Hematopoietic multipotent progenitor cell treated with erythropoietin and hydrocortisone succinate and interleukin-3 and kit ligand, for 17 days (in vitro differentiated cells): ENCODE measurements at regions not wholly inside any gene's neighbourhood (a gene's known extent, or its start where the extent isn't known, plus 50 kb on each side); places are given as distances from the start of the nearest gene placed in this dataset.

Experiments used
- DNase-seq: peaks from one replicate; pipeline ENCODE4 v3.0.0-alpha.2; 2015; ENCODE audit warnings: low spot score

DNA sequence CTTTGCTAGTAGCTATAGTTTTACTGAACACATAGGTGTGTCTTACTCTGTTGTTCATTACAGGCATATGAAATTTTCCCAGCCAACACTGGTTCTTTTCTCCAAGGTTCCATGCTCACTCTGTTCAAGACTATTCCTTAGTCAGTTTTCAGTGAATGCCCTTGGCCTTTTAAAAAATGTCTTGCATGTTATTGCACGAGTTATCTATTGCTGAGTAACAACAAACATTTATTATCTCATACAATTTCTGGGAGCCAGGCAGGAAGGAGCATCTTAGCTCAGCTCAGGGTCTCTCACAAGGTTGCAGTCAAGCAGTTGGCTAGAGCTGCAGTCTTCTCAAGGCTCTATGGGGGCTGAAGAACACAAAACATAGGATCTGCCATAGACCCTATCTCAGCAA is 223.5 kb downstream of the BTG1 start:
- no peak for DNase-seq

DNA sequence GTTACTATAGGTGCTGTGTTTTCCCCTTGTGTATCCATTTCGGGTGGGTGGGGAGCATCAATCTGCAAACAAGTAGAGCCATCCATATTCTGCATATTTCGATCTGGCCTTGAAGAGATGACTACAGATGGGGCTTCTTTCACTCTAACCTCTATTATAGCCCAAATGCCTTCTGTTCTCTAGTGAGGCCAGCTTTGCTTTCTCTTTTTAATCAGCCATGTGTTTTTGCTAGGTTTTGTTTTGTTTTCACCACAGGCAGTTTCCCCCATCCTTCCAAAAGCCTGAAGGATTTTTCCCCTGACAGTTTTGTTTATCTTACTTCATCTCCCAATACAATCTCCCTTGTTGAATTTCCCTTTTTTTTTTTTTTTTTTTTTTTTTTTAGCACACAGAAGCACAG is 224.1 kb downstream of the BTG1 start:
- DNase-seq: no peak

DNA sequence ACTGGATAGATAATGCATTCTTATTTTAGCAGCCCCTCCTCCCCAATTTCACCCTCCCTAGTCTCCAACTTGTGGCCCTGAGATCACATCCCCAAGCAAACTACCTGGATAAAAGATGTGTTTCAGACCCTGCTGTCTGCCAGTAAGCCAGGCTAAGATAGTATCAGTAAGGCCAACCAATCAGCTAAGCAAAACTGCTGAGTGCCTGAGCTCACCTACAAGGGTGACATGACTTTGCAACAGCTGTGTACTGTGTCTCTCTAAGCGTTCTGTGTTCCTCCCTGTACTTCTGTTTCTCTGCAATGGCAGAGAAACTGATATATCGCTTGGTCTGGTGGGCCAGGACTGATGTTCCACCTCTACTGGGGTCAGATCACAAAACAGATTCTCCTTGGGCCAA is 224.9 kb downstream of the BTG1 start:
- DNase-seq: no peak

DNA sequence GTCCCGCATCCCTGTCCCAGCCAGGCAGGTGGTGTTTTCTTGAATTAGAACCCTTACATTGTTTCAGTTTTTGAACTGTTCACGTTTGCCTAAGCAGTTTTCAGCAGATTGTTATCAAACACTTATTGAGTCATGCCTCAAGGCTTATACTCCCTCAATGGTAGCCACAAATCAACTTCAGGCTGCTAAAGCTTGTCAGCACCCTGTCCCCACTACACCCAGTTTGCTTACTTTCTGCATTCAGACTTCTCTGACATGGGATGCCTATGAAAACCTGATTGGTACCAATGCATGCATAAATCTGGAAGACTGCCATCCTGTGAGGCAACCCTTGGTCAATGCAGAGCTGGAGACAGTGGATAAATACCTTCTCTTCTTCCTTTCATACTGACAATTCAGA is 225.4 kb downstream of the BTG1 start:
- no peak for DNase-seq

DNA sequence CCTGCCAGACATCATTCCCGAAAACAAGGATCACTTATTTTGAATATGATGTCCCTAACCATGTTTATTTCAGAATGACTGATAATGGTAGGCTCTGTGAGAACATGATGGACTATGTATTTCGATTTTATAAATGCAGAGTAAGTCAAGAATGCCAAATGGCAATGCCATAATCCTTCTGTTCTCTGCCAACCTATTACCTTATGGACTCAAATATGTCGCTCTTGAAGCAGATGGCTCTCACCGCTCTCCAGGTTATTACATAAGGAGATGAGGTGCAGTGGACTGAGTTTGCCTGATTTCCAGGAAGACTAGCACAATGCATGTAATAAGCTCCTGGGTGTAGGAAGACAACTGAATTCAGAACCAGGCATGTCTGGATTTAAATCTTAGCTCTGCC is 227.2 kb downstream of the BTG1 start:
- DNase-seq: no peak

DNA sequence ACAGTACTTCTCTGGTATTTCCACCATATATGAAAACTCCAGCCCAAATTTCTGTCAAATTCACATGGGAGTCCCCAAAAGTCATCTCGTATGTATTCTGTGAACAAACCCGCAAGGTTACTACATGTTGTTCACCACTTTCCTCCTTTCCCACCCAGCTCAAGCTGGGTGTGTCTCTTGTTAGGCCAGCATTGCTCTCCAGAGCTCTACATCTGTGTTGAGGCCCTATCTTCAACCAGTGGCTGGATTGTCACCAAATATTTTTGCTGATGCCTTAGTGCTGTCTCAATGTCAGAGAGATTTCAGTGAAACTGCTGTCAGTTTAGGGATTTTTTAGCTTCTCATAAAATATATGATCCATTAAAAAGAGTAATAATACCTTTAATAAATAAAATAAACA is 230.9 kb downstream of the BTG1 start:
- no peak for DNase-seq

DNA sequence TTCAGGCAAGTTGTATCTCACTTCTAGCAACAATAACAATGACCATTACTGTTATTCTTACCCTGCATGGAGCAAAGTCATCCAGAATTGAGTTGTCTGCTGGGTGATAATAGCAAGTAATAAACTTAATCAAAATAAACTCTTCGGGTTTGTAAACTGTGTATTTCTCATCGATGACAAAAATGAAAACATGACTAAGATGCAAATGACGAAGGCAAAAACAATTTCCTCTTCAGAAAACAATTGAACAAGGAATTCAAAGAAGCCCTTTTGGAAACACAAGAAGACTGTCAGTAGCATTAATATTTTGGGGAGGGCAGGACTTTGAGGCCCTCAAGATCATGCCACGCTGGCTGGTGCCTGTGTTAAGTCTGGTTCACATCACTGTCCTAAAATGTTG is 232.0 kb downstream of the BTG1 start:
- no peak for DNase-seq

DNA sequence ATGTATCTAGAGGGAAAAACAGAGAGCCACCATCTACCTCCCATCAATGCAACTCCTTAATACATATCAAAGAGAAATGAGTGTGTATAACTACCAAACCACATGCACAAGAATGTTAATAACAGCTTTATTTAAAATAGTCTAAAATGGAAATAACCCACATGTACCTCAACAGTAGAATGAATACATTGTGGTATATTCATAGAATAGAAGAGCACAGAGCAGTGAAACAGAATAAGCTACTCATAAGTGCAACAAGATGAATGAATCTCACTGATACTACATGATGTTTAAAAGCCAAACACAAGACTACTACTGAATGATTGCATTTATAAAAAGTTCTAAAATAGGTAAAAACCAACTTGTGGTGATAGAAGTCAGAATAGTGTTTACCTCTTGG is 232.5 kb downstream of the BTG1 start:
- no peak for DNase-seq

DNA sequence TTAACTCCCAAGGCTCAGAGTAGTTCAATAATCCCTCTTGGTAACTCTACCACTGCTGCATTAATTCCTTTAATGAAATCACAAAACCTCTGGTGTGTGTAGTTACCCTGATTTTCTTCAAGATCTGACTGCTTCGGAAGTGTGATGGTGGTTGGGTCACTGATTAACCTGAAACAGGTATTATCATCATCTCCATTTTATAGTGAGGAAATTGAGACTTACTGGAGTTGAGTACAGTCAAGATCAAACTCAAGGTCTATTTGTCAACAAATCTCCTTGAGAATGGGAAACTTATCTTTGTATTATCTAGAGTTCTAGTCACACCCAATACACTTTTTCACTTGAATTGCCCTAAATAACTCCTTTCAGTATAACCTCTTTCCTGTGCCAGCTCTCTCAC is 233.5 kb downstream of the BTG1 start:
- no peak for DNase-seq

DNA sequence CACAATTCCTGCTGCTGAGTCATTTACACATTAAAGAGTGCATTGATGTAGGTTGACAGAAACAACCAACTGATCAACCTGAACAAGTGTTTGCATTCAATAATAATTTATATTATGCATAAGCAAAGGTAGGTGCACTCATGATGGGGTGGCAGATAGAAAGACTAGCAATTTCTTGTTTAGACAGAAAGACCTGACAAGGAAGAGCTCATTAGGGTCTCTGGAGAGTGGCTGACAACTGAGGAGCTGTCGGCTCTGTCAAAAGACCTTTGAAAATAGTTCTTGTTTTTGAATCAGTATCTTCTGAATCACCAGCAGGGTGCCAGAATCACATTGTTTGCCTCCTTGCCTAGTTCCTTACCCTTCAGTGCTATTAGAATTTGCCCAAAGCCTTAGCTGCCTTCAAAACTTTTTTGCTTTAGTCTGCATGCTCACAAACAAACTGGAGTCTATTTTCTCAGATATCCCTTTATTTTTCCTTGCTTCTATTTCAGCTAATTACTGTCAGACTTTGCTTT is 234.7 kb downstream of the BTG1 start:
- DNase-seq: no peak

DNA sequence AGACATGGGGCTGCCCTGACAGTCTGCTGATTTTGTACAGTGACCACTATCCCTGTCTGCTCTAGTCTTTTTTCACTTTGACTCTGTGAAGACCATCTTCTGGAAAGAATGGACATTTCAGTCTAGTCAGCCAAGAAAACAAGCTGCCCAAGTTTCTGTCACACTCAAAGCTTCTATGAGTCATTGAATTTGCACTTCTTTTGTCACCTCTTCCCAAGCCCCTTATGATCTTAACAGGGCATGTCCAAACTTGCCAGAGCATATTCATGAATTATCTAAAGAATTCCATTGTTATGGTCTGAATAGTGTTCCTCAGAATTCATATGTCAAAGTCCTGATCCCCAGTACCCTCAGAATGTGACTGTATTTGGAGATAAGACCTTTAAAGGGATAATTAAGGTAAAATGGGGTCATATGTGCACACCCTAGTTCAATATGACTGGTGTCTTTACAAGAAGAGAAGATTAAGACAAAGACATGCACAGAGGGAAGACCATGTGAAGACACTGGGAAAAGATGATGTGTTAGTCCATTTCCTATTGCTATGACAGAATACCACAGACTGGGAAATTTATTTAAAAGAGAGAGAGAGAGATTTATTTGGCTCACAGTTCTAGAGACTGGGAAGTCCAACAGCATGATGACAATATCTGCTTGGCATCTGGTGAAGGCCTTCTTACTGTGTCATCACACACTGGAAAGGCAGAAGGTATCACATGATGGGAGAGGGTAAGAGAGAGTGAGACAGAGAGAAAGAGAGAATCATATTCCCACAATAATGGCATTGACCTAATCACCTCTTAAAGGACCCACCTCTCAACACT is 242.6 kb downstream of the BTG1 start:
- no peak for DNase-seq

DNA sequence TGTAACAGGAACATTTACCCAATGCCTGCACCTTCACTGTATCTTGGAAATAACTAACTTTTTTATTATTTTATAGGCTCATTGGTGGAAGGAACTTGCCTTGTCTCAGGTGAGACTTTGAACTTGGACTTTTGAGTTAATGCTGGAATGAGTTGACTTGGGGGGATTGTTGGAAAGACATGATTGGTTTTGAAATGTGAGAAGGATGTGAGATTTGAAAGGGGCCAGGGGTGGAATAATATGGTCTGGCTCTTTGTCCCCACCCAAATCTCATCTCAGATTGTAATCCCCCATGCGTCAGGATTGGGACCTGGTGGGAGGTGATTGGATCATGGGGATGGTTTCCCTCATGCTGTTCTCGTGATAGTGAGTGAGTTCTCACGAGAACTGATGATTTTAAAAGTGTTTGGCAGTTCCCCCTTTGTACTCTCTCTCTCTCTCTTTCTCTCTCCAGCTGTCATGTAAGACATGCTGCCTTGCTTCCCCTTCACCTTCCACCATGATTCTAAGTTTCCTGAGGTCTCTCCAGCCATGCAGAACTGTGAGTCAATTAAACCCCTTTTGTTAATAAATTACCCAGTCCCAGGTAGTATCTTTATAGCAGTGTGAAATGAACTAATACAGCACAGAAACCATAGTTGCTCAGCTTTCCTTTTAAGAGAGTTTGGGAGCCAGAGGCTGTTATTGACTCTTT is 244.1 kb downstream of the BTG1 start:
- no peak for DNase-seq

DNA sequence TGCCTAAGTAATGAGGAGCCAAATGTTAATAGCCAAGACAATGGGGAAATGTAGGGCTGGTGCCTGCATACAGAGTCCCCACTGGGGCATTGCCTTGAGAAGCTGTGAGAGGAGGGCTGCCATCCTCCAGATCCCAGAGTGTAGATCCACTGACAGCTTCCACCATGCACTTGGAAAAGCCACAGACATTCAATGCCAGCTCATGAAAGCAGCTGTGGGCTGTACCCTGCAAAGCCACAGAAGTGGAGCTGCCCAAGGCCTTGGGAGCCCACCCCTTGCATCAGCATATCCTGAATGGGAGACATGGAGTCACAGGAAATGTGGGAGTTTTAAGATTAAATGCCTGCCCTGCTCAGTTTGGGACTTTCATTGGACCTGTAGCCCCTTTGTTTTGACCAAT is 244.7 kb downstream of the BTG1 start:
- DNase-seq: no peak

DNA sequence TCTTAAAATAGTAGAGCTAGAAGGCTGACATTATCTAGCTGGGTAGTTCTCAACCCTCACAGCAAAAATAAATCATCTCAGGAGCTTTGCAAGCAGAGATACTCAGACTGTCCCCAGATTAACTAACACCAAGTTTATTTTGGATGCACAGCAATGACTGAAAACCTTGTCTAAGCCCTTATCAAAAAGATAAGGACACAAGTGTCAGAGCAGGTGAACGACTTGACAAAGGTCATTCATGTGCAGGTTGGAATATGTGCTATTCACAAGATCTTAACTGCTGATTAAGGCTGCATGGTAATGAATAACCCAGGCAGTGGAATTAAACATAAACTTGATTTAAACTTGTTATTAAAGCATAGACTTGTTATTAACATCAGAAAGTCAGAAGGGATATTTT is 246.6 kb downstream of the BTG1 start:
- DNase-seq: no peak

DNA sequence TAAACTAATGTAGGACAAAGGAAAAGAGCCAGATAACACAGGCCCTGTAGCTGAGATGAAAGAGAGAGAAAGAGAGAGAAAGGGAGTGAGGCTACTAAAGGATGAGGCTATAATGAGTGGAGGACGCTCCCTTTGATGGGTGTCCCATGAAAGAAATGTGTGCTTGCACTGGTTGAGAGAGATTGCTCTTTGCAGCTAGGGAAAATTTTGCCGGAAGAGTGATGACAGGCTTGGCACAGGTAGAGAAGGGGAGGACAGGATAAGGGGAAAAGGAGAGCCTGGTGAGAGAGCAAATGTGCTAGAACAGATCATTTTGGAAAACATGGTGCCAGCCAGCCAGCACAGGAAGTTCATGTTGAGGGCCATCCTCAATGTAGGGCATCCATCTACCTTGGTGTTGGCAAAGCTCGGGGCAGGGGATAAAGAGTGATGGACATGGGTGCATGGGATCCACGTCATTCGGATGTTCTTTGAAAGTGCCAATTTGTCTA is 248.6 kb downstream of the BTG1 start:
- no peak for DNase-seq

DNA sequence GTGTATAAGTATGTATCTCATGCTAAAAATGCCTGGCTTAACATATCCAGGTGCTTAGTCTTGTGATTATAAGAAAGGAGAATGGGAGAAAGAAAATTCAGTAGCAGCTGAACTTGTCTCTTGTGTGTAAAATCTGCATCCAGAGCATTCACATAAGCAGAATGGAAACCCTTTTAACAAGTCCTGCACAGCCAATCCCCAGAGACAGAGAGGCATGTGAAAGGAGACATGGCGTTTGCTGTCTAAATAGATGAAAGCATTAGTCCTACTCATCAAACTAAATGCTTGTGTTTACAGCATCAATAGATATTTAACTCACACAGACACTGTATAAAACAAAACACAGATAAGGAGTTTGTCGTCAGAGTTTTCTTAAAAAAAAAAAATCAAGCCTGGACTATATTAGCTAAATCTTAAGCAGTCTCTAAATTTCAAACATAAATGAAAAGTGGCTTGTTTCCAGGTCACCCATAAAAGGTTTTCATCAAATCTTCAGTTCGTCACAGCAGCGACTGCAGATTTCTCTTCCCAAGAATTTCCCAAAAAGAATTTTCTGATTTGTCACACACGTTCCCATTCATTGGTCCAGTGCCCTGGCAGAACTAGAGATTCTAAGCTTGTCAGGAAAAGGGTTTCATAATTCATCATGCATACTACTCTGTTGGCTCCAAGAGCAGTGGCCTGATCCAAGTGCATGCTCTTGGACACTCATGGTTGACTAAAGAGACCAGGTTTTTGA is 249.2 kb downstream of the BTG1 start:
- DNase-seq: no peak

DNA sequence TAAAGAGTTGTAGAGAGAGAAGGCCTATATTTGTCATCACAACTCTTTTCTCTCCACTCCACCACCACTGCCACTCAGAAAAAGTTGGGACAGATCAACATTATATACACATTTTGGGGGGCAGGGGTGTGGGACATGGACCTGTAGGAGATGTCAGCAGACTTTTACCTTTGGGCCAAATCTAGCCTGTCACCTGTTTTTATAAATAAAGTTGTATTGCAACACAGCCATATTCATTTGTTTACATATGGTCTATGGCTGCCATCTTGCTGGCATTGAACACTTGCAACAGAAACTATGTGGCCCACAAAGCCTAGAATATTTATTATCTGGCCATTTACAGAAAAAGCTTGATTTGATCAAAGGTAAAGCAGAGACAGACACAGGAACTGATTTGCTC is 250.7 kb downstream of the BTG1 start:
- DNase-seq: no peak

DNA sequence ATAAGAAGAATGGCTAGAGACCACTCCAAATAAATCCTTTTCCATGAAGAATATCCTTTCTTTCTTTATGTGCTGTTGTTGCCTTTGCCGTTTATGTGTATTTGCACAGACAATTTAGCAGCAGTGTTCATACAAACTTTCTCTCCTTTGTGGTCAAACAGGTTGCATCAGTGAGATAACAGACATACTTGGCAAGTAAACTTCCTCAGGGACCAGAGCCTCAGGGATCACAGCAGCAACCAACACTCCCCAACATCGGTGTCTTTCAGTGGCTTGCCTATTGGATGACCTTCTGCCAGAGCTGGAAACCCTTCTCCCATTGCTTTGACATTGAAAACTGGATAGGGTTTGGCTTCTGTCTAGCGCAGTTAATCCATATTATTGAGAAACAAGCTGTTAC is 252.2 kb downstream of the BTG1 start:
- no peak for DNase-seq

DNA sequence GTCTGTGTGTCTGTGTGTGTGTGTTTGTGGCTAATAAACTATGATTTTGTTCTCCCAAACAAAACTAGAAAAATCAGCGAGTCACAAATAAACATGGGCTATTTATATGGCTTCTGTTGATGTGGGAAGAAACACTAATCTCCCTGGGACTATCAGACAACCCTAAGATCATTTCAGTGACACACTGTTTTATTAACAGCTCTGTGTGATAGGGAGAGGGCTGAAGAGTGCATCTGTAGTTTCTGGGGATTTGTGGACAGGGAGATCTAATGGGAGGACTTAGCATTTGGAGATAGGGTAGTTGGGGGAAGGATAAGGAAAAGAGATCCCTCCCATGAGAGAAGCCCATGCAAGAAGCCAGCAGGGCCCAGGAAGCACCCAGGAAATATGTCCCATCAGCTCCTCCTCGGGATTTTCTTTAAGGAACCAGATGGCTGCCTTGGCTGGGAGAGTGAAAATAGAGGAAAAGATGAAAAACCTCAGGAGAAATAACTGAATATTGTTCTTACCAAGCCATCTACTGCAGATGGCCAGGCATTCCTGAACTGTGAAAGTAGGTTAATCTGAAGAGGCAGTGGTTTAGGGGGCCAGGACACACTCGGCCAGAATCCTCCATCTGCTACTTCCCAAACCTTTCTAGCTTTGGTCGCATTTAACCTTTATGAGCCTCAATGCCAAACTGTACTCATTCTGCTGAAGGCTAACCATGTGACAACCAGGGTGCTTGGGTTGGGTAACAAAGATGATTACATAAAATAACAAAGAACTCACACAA is 253.4 kb downstream of the BTG1 start:
- DNase-seq: no peak

DNA sequence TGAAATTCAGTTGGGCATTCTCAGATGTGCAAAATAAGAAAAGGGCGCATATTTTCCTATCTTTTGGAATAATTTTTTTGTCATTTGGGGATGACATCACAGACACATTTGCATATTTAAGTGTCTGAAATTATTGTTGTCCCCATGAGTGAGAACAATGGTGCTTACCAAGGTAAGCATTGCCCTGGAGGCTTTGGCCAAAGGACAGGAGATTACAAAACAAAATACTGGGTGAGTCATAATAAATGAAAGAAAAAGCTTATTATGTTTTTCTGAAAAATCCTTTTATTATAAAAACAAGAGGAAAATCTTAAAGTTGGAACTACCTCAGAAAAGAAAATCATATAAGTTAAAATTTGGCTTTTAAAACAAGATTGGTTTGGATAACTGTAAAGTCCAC is 254.9 kb downstream of the BTG1 start:
- DNase-seq: no peak

DNA sequence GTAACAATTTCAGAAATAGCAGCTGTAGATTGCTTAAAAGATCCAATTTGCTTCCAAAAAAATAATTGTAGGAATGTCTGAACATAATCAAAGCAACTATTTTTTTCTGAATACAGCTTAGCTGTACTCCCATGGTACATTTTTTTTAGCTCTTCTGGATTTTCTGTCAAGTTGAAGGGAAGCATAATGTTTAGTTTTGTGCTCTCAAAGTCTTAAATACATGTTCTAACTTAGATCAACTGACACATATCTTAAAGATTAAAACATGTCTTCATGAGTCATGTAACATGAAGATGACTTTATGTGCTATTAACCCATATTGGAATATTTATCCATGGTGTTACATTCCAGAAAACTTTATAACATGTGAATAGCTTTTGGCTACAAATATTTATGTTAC is 255.7 kb downstream of the BTG1 start:
- DNase-seq: no peak

DNA sequence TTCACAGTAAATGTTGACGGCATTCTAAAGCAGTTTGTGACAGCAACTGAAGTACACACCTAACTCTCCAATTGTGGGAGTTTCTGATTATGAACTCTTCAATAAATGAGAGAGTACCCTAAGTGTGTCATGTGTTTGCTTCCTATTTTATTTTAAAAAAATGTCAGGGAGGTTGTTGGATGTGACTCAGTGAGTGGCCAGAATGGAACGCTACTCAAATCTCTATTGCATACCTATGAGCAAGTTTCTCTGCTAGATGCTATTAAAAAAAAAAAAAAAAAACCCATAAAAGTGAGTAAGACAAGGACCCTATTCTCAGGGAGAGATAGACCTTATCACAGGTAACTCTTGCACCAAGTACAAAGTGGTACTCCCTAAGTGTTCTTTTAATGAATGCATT is 256.6 kb downstream of the BTG1 start:
- DNase-seq: no peak
